GM19035 (cell line): ENCODE measurements at regions not wholly inside any gene's neighbourhood (a gene's known extent, or its start where the extent isn't known, plus 50 kb on each side); places are given as distances from the start of the nearest gene placed in this dataset.
"Not testable (repeated sequence)": the region's sequence is repeated elsewhere in the genome, so short reads cannot be mapped to it uniquely, and the experiment has no call there.

ENCODE experiments used
- ATAC-seq: cut with Tn5 transposase; IDR thresholded peaks from one replicate; pipeline ENCODE4 v1.9.1; 2021; ENCODE audit not compliant: unreplicated experiment

- no peak for ATAC-seq
Observed at GRCh38 chrX:53883196-53883595, 161.1 kb downstream of the PHF8 start.

- no peak for ATAC-seq
Observed at GRCh38 chrX:53882331-53882730, 161.9 kb downstream of the PHF8 start.

GRCh38 chrX:53880786-53881185, 163.5 kb downstream of the PHF8 start:
- not testable (repeated sequence) for ATAC-seq

GRCh38 chrX:53859890-53860289, 173.4 kb upstream of the HUWE1 start:
- no peak for ATAC-seq

- peak; percentile 70 for ATAC-seq
Observed at GRCh38 chrX:53831662-53832635, 145.4 kb upstream of the HUWE1 start.

GRCh38 chrX:53824686-53825085, 138.2 kb upstream of the HUWE1 start:
- ATAC-seq = no peak

- ATAC-seq = not testable (repeated sequence)
Observed at GRCh38 chrX:53818115-53818514, 131.6 kb upstream of the HUWE1 start.

GRCh38 chrX:53817548-53817947, 131.0 kb upstream of the HUWE1 start:
- no peak for ATAC-seq

GRCh38 chrX:53813670-53814440, 127.3 kb upstream of the HUWE1 start:
- ATAC-seq = no peak

GRCh38 chrX:53798281-53798680, 111.8 kb upstream of the HUWE1 start:
- no peak for ATAC-seq

- ATAC-seq = no peak
Observed at GRCh38 chrX:53795576-53795975, 109.1 kb upstream of the HUWE1 start.

- ATAC-seq = no peak
Observed at GRCh38 chrX:53794181-53794580, 107.7 kb upstream of the HUWE1 start.

- no peak for ATAC-seq
Observed at GRCh38 chrX:53768865-53769264, 82.3 kb upstream of the HUWE1 start.

- no peak for ATAC-seq
Observed at GRCh38 chrX:53768451-53768850, 81.9 kb upstream of the HUWE1 start.

- ATAC-seq = no peak
Observed at GRCh38 chrX:53767544-53767943, 81.0 kb upstream of the HUWE1 start.

GRCh38 chrX:53757181-53757580, 70.7 kb upstream of the HUWE1 start:
- not testable (repeated sequence) for ATAC-seq

- ATAC-seq = no peak
Observed at GRCh38 chrX:53746718-53747117, 60.2 kb upstream of the HUWE1 start.

GRCh38 chrX:53743244-53743643, 56.7 kb upstream of the HUWE1 start:
- no peak for ATAC-seq

GRCh38 chrX:53738370-53738906, 51.9 kb upstream of the HUWE1 start:
- no peak for ATAC-seq
